DMS 273 (cell line): ENCODE measurements at regions not wholly inside any gene's neighbourhood (a gene's known extent, or its start where the extent isn't known, plus 50 kb on each side); places are given as distances from the start of the nearest gene placed in this dataset.

Experiments used
- DNase-seq: peaks from one replicate; lab custom pipeline; 2025; ENCODE audit not compliant: unreplicated experiment; lab: John Stamatoyannopoulos, UW

GRCh38 chr21:36554411-36555157 is 74.7 kb upstream of the CLDN14 start:
- no peak for DNase-seq

- DNase-seq = no peak
Measured at GRCh38 chr21:36555199-36555800, 75.4 kb upstream of the CLDN14 start.

- DNase-seq = no peak
Measured at GRCh38 chr21:36557316-36557715, 77.4 kb upstream of the CLDN14 start.

- no peak for DNase-seq
Measured at GRCh38 chr21:36560933-36561575, 81.1 kb upstream of the CLDN14 start.

GRCh38 chr21:36563341-36563926 is 83.5 kb upstream of the CLDN14 start:
- DNase-seq = no peak

GRCh38 chr21:36564647-36565046 is 84.7 kb upstream of the CLDN14 start:
- no peak for DNase-seq

GRCh38 chr21:36565540-36565939 is 85.6 kb upstream of the CLDN14 start:
- DNase-seq = no peak

GRCh38 chr21:36566644-36567043 is 86.7 kb upstream of the CLDN14 start:
- no peak for DNase-seq

GRCh38 chr21:36567216-36567885 is 87.4 kb upstream of the CLDN14 start:
- no peak for DNase-seq

GRCh38 chr21:36569511-36569910 is 89.6 kb upstream of the CLDN14 start:
- DNase-seq = no peak

GRCh38 chr21:36571556-36571955 is 91.6 kb upstream of the CLDN14 start:
- no peak for DNase-seq

- DNase-seq = no peak
Measured at GRCh38 chr21:36572039-36572438, 92.1 kb upstream of the CLDN14 start.

GRCh38 chr21:36575306-36575705 is 95.4 kb upstream of the CLDN14 start:
- no peak for DNase-seq

- no peak for DNase-seq
Measured at GRCh38 chr21:36576441-36576840, 96.5 kb upstream of the CLDN14 start.

- no peak for DNase-seq
Measured at GRCh38 chr21:36579898-36580297, 100.0 kb upstream of the CLDN14 start.

GRCh38 chr21:36582271-36582670 is 102.3 kb upstream of the CLDN14 start:
- DNase-seq = no peak

GRCh38 chr21:36583591-36583990 is 103.7 kb upstream of the CLDN14 start:
- DNase-seq = no peak

- peak; percentile 7 for DNase-seq
Measured at GRCh38 chr21:36584980-36585940, 105.3 kb upstream of the CLDN14 start.

GRCh38 chr21:36587388-36587787 is 107.5 kb upstream of the CLDN14 start:
- no peak for DNase-seq

- peak; percentile 84 for DNase-seq
Measured at GRCh38 chr21:36589352-36589971, 109.5 kb upstream of the SIM2 start.
